GM12874 (cell line): ENCODE measurements at regions not wholly inside any gene's neighbourhood (a gene's known extent, or its start where the extent isn't known, plus 50 kb on each side); places are given as distances from the start of the nearest gene placed in this dataset.

ENCODE experiments used
- TF ChIP-seq, protein P1 (sequence below): IDR thresholded peaks from 2 replicates; pipeline ENCODE4 v1.5.1; 2011; ENCODE audit warnings: low read depth, mild to moderate bottlenecking, control low read depth, low read length, moderate library complexity; ENCODE audit not compliant: insufficient read depth

DNA sequence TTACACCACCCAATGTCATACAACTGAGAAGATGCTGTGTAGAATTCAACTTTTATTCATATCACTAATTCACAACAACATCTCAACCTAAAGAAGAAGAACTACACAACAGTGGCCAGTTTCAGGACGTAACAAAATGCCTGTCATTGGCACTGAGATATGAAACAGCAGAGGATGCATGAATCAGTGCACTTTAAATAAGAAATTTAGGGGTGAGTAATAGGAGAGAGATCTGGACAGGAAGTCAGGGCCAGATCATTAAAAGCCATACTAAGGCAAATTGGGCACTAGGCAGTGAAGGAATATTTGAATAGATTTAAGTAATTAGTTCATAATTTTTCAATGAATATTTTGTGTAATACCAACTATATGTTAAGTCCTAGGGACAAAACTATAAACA is 510.5 kb downstream of the PLPP3 start:
- TF ChIP-seq, protein P1, sequence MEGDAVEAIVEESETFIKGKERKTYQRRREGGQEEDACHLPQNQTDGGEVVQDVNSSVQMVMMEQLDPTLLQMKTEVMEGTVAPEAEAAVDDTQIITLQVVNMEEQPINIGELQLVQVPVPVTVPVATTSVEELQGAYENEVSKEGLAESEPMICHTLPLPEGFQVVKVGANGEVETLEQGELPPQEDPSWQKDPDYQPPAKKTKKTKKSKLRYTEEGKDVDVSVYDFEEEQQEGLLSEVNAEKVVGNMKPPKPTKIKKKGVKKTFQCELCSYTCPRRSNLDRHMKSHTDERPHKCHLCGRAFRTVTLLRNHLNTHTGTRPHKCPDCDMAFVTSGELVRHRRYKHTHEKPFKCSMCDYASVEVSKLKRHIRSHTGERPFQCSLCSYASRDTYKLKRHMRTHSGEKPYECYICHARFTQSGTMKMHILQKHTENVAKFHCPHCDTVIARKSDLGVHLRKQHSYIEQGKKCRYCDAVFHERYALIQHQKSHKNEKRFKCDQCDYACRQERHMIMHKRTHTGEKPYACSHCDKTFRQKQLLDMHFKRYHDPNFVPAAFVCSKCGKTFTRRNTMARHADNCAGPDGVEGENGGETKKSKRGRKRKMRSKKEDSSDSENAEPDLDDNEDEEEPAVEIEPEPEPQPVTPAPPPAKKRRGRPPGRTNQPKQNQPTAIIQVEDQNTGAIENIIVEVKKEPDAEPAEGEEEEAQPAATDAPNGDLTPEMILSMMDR = no peak

DNA sequence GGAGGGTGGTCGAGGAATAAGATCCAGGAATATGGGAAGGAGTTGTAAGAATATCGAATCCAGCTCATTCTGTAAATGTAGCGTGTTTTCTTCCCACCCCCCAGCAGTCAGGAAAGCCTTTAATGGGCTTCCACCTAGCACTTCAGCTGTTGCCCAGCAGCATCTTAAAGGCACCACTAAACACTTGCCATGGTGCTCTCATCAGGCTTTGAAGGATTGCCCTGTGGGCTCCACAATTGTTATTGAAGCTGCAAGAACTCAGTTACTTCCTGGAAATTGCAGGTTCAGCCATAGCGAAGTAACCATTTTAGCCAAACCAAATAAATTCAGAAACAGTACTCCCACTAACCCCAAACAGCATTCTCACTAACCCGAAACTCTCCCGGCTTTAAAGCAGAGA is 511.2 kb downstream of the PLPP3 start:
- TF ChIP-seq, protein P1 = no peak

DNA sequence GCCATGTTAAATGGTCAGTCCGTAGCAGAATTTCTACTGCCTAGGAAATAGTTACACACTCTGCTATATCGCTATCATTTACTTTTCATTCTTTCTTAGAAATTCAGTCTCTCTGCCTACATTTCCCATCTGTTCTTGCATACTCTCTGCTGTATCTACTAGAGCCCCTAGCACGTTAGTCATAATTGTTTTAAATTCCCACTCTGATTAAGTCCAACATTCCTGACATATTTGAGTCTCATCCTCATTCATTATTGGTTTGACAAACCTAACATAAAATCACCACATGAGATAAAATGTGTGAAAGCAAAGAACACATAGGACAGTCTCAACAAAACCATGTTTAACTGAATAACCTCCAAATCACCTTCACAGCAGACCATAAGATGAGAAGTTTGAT is 513.6 kb downstream of the PLPP3 start:
- TF ChIP-seq, protein P1 = no peak

DNA sequence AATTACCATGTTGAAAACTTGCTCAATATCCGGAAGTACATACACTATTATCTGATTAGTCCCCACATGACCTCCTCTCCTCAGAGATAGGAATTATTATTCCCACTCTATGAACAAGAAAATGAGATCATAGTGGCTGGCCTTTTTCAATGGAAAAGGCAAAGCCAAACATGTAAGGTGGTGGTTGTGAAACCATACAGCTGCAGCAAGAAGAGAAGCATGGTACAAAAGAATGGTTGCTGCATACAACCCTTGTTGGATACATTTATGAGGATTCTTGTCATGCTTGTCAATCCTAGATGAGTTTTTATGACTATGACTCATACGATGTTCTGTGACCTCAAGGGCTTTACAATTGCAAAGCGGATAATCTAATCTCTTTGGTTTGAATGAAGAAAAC is 514.7 kb downstream of the PLPP3 start:
- TF ChIP-seq, protein P1 = no peak

DNA sequence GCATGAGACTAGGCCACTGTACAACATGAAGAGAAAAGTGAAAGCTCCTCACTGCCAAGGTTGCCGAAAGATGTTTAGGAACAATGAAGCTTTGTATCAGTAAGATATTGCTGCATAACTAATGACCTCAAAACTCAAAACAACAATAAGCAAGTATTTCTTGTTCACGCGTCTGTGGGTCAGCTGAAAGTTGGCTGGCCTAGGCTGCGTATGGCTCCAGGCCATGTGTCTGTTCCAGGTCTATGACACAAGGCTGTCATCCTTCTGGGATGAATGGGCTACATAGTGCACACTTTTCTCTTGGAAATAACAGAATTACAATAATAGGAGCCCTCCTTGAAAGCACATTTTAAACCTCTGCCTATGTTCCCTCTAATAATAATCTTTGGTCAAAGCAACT is 515.9 kb downstream of the PLPP3 start:
- TF ChIP-seq, protein P1 = no peak

DNA sequence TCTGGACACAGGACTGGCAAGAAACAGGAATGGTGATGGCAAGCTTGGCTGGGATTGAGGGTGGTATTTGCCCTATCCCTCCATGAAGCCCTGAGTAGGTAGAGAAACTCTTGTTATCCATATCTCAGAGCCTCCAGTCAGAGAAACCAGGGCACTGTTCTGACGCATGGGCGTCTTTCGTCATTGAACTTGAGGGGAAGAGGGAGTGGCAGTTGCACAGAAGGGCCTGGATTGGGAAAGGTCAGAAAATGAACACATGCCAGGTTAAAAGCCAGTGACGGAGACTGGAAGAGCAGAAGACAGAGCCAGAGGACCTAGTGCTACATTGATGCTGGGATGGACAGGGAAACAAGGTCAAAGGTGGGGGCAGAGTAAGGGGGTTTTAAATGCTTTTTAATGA is 516.7 kb downstream of the PLPP3 start:
- TF ChIP-seq, protein P1 = no peak

DNA sequence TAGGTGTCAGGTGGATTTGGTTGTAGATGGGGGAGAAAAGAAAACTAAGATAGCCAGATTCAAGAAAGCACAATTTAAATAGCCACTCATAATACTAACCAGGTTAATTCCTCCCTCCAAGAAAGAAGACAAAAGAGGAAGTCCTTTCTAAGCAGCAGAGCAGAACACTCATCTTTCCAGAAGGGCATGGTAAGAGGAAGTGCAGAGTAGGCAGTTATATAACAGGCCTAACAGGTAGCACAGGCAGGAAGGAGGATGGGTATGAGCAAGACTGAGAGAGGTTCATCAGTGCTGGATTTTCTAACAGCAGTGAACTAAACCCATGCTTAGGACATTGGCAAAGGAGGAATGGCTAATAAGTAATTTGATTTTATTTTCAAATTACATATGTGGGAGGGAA is 517.5 kb downstream of the PLPP3 start:
- TF ChIP-seq, protein P1 = no peak

DNA sequence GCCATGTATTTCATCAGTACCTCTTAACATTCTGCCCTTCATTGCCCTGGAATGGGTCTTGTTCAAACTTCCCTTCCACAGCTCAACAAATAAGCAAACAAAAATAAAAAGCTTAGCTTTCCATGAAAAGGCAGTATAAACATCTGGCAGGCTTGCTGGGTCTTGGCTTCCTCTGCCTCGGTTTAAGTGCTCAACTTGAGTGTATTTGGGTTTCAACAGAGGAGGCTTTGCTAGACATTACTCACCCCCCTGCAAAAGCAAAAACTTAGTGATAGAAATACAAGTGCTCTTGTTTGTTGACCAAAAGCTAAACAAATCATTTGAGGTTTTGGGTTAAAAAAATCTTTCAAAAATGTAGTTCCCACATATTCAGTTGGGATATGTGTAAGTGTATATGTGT is 518.5 kb downstream of the PLPP3 start:
- TF ChIP-seq, protein P1 = no peak
